HL-60 (cell line): ENCODE measurements at regions not wholly inside any gene's neighbourhood (a gene's known extent, or its start where the extent isn't known, plus 50 kb on each side); places are given as distances from the start of the nearest gene placed in this dataset.

ENCODE experiments used
- POLR2AphosphoS5 ChIP-seq: IDR thresholded peaks from 2 replicates; pipeline ENCODE4 v1.6.1; 2012; ENCODE audit warnings: low read depth
- TF ChIP-seq, protein P1 (sequence below): IDR thresholded peaks from one replicate; pipeline ENCODE4 v1.5.1; 2011; ENCODE audit warnings: low read length, control low read depth, inconsistent platforms; ENCODE audit not compliant: insufficient read depth

DNA sequence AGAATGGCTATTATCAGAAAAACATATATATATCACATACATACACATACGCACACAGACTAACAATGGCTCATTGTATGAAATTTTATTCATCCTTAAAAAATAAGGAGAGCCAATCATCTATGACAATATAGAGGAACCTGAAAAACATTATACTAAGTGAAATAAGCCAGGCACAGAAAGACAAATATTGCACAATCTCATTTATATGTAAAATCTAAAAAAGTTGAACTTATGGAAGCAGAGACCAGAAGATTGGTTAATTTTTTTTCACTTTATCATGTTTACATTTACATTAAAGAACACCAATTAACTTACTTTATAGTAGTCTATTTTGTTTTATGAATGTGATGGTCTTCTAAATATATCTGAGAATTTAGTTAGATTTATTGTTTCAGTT is 198.7 kb downstream of the KIF2B start:
- TF ChIP-seq, protein P1, sequence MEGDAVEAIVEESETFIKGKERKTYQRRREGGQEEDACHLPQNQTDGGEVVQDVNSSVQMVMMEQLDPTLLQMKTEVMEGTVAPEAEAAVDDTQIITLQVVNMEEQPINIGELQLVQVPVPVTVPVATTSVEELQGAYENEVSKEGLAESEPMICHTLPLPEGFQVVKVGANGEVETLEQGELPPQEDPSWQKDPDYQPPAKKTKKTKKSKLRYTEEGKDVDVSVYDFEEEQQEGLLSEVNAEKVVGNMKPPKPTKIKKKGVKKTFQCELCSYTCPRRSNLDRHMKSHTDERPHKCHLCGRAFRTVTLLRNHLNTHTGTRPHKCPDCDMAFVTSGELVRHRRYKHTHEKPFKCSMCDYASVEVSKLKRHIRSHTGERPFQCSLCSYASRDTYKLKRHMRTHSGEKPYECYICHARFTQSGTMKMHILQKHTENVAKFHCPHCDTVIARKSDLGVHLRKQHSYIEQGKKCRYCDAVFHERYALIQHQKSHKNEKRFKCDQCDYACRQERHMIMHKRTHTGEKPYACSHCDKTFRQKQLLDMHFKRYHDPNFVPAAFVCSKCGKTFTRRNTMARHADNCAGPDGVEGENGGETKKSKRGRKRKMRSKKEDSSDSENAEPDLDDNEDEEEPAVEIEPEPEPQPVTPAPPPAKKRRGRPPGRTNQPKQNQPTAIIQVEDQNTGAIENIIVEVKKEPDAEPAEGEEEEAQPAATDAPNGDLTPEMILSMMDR = no peak
- TF ChIP-seq POLR2AphosphoS5 = no peak
